Activated CD8-positive, alpha-beta T cell treated with anti-CD3 and anti-CD28 coated beads, Interleukin-2, amount 10 ng/mL, durations not matched to agents 7 days and 5 days (primary cell): ENCODE measurements at regions not wholly inside any gene's neighbourhood (a gene's known extent, or its start where the extent isn't known, plus 50 kb on each side); places are given as distances from the start of the nearest gene placed in this dataset.
"Not testable (repeated sequence)": the region's sequence is repeated elsewhere in the genome, so short reads cannot be mapped to it uniquely, and the experiment has no call there.

Source experiments
- ATAC-seq: fragments of 150-1000 bp; cut with Tn5 transposase; one replicate; pipeline ENCODE4 v1.10.0; 2021; ENCODE audit warnings: moderate library complexity
- CTCF ChIA-PET: fragments of 350-600 bp; sonication (Branson Sonifier 250); formaldehyde crosslinking; loops from one replicate; lab custom pipeline; 2021; ENCODE audit warnings: antibody characterized with exemption; lab: Charles Lee
- POLR2A ChIA-PET: fragments of 350-600 bp; sonication (Branson Sonifier 250); formaldehyde crosslinking; loops from one replicate; lab custom pipeline; 2021; ENCODE audit warnings: antibody characterized with exemption; lab: Charles Lee
- DNase-seq: peaks from one replicate; pipeline ENCODE4 v3.0.0-alpha.2; 2020
- H3K27ac Mint-ChIP-seq: one replicate; pipeline ENCODE4 v1.8.0; 2021; ENCODE audit warnings: mild to moderate bottlenecking, mixed read lengths
- H3K27me3 Mint-ChIP-seq: one replicate; pipeline ENCODE4 v1.8.0; 2021; ENCODE audit warnings: low read depth, mixed read lengths
- H3K36me3 Mint-ChIP-seq: one replicate; pipeline ENCODE4 v1.8.0; 2021; ENCODE audit warnings: low read depth, mixed read lengths
- H3K4me1 Mint-ChIP-seq: one replicate; pipeline ENCODE4 v1.8.0; 2021; ENCODE audit warnings: low read depth, mixed read lengths
- H3K4me3 Mint-ChIP-seq: one replicate; pipeline ENCODE4 v1.8.0; 2021; ENCODE audit warnings: mild to moderate bottlenecking, mixed read lengths
- H3K9me3 Mint-ChIP-seq: one replicate; pipeline ENCODE4 v1.8.0; 2022; ENCODE audit warnings: mixed read lengths; ENCODE audit not compliant: insufficient read depth

DNA sequence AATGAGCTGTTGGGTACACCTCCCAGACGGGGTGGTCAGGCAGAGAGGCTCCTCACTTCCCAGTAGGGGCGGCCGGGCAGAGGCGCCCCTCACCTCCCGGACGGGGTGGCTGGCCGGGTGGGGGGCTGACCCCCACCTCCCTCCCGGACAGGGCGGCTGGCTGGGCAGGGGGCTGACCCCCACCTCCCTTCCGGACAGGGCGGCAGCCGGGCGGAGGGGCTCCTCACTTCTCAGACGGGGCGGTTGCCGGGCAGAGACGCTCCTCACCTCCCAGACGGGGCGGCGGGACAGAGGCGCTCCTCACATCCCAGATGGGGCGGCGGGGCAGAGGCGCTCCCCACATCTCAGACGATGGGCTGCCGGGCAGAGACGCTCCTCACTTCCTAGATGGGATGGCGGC, 105.6 kb upstream of the ALDH1A3 start:
- ATAC-seq, H3K27me3 Mint-ChIP-seq, H3K36me3 Mint-ChIP-seq, H3K9me3 Mint-ChIP-seq, CTCF ChIA-PET, H3K27ac Mint-ChIP-seq, H3K4me3 Mint-ChIP-seq, POLR2A ChIA-PET, DNase-seq, H3K4me1 Mint-ChIP-seq: not testable (repeated sequence)

DNA sequence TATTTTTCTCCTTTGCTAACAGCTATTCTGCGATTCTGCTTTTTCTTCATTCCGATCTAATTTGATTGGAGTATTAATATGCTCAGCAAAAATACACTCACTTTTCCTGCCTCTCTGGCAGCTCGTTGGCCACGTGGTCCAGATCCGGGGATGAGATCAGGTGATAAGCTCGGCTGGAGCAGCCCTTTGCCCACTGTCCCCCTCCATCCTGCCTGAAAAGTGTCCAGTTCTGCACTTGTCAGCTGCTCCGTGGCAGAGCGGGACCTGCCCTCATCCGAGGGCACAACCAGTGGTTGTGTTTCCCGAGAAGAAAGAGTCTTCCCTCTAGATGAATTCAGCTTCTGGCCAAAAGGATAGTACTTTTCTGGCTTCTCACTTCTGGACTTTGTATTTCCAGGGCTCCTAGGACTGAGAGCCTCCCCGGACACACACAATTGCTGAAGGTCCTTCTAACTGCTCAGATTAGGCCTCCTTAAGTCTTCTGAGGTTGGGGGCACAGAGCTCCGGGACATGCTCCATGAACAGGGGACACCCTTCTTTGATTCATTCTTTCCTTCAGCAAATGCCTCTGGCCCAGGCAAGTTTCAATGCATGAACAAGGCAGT, 103.9 kb upstream of the ALDH1A3 start:
- H3K36me3 Mint-ChIP-seq, result no peaks in the 10 kb centered on the region
- H3K27me3 Mint-ChIP-seq, result peaks cover 2% of the 10 kb centered on the region
- ATAC-seq (no peak), DNase-seq (peak; percentile 8)
- ChIA-PET POLR2A (interaction anchor here (0.9 kb wide), 1 partner anchor 10 kb away, joined by 3 read pairs; no protein-coding TSS in a partner anchor), CTCF (no interaction called here)
- H3K4me1 Mint-ChIP-seq, result no peaks in the 10 kb centered on the region
- H3K27ac Mint-ChIP-seq, result no peak overlapping the region
- H3K9me3 Mint-ChIP-seq, result no peaks in the 10 kb centered on the region
- no peak overlapping the region for H3K4me3 Mint-ChIP-seq

DNA sequence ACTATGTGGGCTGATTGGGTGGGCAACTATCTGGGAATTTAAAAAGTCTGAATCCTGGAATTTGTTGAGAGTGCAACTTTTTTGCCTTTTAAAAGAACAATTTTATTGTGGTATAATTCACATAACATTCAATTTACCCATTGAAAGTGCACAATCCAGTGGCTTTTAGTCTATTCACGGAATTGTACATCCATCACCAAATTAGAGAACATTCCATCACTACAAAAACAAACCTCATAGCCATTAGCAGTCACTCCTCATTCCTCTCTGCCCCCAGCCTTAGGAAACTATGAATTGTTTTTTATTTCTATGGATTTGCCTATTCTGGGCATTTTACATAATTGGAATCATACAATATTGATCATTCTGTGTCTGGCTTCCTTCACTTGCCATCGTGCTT, 101.8 kb upstream of the ALDH1A3 start:
- DNase-seq (no peak), ATAC-seq (no peak)

DNA sequence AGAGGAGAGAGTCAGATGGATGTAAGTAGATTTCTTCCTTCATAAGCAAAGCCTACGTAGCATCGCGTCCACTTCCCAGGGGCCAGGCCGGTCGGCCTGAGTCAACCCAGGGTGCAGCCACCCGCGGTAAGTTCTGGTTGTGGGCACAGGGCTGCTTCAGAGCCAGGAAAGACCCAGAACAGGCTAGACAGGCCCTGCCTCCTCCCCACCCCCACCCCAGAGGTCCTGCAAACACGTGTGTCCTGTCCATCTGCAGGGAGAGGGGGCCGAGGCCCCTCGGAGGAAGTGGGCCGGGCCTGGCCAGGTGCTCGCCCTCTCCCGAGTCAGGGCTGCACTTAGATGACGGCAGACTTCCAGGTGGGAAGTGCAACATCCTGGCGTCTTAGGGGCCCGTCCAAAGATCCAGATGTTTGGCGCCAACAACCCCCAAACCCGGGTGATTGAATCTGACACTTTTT, 100.8 kb upstream of the ALDH1A3 start:
- no peaks in the 10 kb centered on the region for H3K9me3 Mint-ChIP-seq
- ChIA-PET POLR2A (no interaction called here), CTCF (no interaction called here)
- no peaks in the 10 kb centered on the region for H3K27me3 Mint-ChIP-seq
- DNase-seq, result peak; percentile 14
- H3K4me1 Mint-ChIP-seq, result no peaks in the 10 kb centered on the region
- no peaks in the 10 kb centered on the region for H3K36me3 Mint-ChIP-seq
- H3K27ac Mint-ChIP-seq, result no peak overlapping the region
- H3K4me3 Mint-ChIP-seq, result no peak overlapping the region
- ATAC-seq, result no peak

More for the DNA sequence above, 101.8 kb upstream of the ALDH1A3 start:
- Mint-ChIP-seq H3K27me3 (no peaks in the 10 kb centered on the region), H3K4me3 (no peak overlapping the region), H3K36me3 (no peaks in the 10 kb centered on the region), H3K9me3 (no peaks in the 10 kb centered on the region), H3K27ac (no peak overlapping the region), H3K4me1 (no peaks in the 10 kb centered on the region)
- ChIA-PET CTCF (no interaction called here), POLR2A (no interaction called here)

DNA sequence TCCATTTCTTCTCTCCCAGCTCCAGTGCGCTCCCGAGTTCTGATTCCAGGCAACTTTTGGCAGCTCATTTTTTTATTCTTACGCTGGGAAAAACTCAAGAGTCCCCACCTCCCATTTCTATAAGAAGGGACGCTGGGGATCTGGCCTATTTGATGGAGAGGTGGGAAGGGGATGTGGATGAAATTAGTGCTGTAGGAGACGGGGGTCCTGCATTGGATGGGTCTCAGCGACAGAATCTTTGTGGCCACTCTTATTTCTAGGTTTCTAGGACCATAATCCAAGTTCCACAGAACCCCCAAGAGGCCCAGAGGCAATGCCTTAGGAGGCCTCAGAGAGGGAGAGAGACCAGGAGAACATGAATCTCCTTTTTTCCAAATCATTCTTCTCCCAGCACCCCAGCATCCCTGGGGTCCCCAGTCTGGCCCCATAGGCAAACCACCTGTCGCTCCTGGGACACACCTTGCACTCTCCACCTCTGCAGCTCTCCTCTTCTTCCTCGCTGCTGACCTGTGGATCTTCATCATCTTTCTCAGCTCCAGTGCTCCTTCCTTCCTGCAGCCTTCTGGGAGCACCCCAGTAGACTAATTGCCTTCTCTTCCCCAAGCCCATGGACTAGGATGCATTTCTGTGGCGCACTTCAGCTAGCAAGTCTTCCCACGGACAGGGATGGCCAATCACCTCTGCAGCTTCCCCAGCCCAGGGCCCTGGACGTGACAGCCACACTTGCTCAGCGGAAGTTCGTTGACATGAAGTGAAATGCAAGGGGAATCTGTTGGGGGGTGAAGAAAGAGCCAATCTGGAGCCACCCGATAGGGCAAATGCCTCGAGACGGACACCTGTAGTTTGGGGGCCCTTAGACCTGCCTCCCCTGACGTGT, 100.1 kb upstream of the ALDH1A3 start:
- ChIA-PET POLR2A (no interaction called here), CTCF (no interaction called here)
- peak; percentile 12 for DNase-seq

DNA sequence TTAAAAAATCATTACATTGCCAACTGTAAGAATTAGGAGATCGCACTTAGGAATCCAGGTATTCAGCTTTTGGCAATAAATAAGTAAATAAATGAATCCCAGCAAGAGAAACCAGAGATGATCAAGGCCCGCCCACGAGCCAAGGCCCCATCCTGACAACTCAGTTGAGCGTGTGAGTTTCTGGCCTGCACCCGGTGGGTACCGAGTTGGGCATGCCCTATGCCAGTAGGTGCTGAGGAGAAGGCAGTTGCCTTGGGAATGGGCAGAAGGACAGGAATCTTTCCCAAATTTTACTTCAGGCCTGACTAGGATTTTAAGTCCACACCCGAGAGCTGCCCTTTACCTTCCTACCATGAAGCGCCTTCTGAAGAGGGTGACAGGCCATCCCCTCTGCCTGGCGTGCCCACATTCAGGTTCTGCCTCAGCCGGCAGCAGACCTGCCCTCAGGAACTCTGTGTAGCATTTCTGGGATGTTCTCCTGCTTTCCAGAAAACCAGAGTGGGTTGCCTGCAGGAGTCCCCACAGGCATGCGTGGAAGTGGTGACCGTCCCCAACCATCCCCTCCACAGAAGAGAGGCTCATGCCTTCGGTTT, 99.3 kb upstream of the ALDH1A3 start:
- Mint-ChIP-seq H3K4me1 (no peaks in the 10 kb centered on the region), H3K4me3 (no peak overlapping the region), H3K27me3 (no peaks in the 10 kb centered on the region), H3K36me3 (no peaks in the 10 kb centered on the region), H3K27ac (no peak overlapping the region), H3K9me3 (no peaks in the 10 kb centered on the region)
- ATAC-seq (no peak), DNase-seq (peak; percentile 6)
- POLR2A ChIA-PET, result no interaction called here
- CTCF ChIA-PET, result no interaction called here

More for the DNA sequence above, 100.1 kb upstream of the ALDH1A3 start:
- Mint-ChIP-seq H3K4me3 (no peak overlapping the region), H3K36me3 (no peaks in the 10 kb centered on the region), H3K4me1 (no peaks in the 10 kb centered on the region), H3K9me3 (no peaks in the 10 kb centered on the region), H3K27ac (no peak overlapping the region), H3K27me3 (no peaks in the 10 kb centered on the region)
- no peak for ATAC-seq

DNA sequence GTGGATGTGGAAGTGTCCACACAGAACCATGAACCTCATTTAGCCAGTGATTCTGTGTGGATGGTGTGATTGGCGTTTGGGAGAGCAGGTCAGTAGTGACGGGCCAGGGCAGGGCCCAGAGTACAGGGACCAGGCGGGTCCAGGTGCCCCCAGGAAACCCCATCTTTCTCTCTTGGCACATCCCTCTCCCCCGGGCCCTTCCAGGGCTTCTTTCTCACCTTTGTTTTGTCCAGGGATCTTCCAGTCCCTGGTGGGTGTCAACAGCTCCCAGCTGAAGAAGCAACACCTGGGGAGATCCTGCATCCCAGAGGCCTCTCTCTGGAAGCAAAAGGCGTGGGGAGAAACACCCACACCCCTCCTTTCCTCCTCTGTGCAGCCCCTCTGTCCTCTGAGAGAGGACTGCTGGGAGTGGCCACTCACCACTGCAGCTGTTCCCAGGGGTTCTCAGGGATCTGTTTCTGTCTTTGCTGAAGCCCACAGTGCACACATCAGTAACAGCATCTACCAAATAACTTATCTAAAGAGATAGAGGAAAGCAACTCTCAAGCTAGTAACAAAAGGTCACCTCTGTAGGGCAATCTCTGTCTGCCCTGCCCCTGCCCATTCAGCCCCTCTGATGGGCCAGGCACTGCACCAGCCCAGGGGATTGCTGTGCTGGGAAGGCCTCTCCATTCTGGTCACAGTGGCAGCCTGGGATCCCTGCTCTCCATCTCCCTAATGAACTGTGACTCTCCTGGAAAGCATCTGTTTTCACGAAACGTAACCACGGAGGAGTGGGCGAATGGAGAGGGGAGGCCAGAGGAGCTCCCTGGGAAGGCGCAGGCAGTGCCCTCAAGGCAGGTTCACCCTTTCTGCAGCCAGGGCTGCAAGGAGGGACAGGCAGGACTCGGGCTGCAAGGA, 98.3 kb upstream of the ALDH1A3 start:
- Mint-ChIP-seq H3K36me3 (no peaks in the 10 kb centered on the region), H3K9me3 (no peaks in the 10 kb centered on the region), H3K27ac (no peak overlapping the region), H3K4me1 (no peaks in the 10 kb centered on the region), H3K27me3 (no peaks in the 10 kb centered on the region), H3K4me3 (no peak overlapping the region)
- peak; percentile 12 for DNase-seq
- ATAC-seq, result no peak
- POLR2A ChIA-PET, result no interaction called here
- CTCF ChIA-PET, result no interaction called here

DNA sequence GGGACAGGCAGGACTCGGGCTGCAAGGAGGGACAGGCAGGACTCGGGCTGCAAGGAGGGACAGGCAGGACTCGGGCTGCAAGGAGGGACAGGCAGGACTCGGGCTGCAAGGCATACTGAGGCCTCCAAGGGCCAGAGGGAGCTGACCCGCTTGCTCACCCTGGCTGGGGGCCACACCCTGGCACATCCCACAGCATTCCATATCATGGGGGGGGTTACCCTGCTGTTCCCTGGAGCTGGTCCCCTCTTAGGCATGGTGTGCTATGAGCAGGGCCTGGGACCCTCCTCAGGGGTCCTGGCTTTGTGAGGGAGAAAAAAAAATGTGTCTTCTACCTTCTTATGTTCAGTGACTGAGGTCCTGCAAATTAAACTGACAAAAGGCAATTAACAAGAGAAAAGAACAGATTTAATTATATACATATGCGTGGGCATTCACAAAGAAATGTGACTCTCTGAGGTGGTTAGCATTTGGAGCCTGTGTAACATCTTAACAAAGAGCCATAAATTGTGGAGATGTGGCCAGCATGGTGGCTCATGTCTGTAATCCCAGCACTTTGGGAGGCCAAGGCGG, 97.6 kb upstream of the ALDH1A3 start:
- DNase-seq (no peak), ATAC-seq (no peak)
- Mint-ChIP-seq H3K4me3 (no peak overlapping the region), H3K27me3 (no peaks in the 10 kb centered on the region), H3K27ac (no peak overlapping the region), H3K4me1 (no peaks in the 10 kb centered on the region), H3K9me3 (no peaks in the 10 kb centered on the region), H3K36me3 (no peaks in the 10 kb centered on the region)
- ChIA-PET POLR2A (no interaction called here), CTCF (no interaction called here)

DNA sequence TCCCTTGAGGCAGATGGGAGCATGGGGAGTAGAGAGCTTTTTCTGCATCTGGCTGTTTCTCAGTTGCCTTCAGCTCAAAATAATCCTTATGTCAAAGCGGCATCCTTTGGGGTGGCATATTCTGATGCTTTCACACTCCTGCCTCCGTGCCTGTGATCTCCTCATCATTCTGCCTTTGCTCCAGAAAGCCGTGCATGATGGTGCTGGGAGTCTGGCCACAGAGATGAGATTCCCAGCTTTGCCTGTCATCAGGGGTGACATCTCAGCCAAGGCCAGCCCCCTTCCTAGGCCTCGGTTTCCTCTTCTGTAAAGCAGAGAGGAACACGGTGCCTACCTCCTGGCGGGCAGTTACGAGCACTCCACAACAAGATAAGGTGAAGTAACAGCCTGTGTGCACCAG, 96.3 kb upstream of the ALDH1A3 start:
- CTCF ChIA-PET, result no interaction called here
- H3K27ac Mint-ChIP-seq, result no peak overlapping the region
- ATAC-seq (no peak), DNase-seq (no peak)
- H3K9me3 Mint-ChIP-seq, result no peaks in the 10 kb centered on the region
- no peaks in the 10 kb centered on the region for H3K36me3 Mint-ChIP-seq
- POLR2A ChIA-PET, result no interaction called here
- no peaks in the 10 kb centered on the region for H3K4me1 Mint-ChIP-seq
- H3K4me3 Mint-ChIP-seq, result no peak overlapping the region
- H3K27me3 Mint-ChIP-seq, result no peaks in the 10 kb centered on the region

DNA sequence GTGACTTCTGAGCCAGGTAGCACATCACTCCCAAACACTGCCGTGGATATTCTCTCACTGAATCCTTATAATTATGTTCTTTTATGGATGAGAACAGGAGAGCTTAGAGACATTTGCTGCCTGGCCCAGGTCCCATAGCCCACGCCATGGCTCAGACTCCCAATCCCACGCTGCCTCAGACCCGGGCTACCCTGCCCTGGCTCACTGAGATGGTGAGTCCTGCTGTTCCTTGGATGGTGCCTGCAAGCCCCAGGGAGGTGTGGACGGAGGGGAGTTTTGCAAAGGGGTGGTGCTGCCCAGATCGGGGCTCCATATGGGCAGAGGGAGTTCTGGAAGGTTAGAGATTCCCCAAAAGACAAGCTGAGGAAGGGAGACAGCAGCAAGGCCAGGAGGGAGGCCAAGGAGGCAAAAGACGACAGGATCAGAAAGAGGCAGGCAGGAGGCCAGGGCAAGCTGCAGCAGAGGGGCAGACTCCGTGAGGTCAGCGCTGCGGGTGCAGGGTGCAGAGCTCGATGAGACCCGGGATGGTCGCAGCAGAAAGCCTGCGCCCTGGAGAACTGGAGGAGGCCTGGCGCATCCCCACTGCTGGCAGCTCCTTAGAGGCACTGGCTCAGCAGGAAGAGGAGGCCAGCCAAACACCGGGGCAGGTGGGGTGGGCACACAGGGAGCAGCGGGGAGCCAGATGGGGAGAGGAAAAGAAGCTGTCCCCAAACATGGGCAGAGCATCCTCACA, 95.7 kb upstream of the ALDH1A3 start:
- Mint-ChIP-seq H3K4me1 (no peaks in the 10 kb centered on the region), H3K36me3 (no peaks in the 10 kb centered on the region), H3K27me3 (no peaks in the 10 kb centered on the region), H3K9me3 (no peaks in the 10 kb centered on the region), H3K27ac (no peak overlapping the region), H3K4me3 (no peak overlapping the region)
- ChIA-PET CTCF (no interaction called here), POLR2A (no interaction called here)
- no peak for DNase-seq
- no peak for ATAC-seq
